ENCODE measurements at regions not wholly inside any gene's neighbourhood (a gene's known extent, or its start where the extent isn't known, plus 50 kb on each side); places are given as distances from the start of the nearest gene placed in this dataset.

DNA sequence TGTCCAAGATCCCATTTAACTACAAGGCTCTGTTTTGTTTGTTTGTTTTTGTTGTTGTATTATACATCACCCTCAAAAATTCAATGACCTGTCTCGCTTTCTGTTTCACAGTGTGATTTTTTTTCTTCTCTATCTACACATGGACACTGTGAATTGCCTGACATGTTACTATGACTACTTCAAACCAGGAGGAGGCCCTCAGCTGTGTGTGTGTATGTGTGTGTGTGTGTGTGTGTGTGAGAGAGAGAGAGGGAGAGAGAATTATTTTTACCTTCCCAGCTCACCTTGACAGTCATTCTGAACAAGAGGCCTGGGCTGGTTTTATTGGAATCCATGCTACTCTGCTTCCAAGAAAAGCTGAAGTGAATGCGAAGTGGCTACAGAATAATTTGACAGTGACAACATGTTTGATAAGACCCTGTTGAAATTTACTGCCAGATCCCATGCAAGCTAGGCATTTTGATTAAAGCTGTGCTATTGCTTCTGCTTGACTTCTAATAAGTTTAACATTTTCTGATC, 841.4 kb downstream of the NSUN3 start:
- H3K27me3 ChIP-seq, result no peaks in the 10 kb centered on the region
- TF ChIP-seq, protein P1, sequence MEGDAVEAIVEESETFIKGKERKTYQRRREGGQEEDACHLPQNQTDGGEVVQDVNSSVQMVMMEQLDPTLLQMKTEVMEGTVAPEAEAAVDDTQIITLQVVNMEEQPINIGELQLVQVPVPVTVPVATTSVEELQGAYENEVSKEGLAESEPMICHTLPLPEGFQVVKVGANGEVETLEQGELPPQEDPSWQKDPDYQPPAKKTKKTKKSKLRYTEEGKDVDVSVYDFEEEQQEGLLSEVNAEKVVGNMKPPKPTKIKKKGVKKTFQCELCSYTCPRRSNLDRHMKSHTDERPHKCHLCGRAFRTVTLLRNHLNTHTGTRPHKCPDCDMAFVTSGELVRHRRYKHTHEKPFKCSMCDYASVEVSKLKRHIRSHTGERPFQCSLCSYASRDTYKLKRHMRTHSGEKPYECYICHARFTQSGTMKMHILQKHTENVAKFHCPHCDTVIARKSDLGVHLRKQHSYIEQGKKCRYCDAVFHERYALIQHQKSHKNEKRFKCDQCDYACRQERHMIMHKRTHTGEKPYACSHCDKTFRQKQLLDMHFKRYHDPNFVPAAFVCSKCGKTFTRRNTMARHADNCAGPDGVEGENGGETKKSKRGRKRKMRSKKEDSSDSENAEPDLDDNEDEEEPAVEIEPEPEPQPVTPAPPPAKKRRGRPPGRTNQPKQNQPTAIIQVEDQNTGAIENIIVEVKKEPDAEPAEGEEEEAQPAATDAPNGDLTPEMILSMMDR (IDR thresholded peaks at IDR 0.05), result no peak
- H3K4me1 ChIP-seq, result no peaks in the 10 kb centered on the region
- intact Hi-C loops (cut with DNase I), result no loop called here
- WGBS, 2 donors, result 43 to 54% methylated on average over 2 of the region's 2 CpGs
- ATAC-seq (peak in 2 of 8 donors; percentile 14 to 30), DNase-seq (no peak)
- H3K9me3 ChIP-seq, result no peaks in the 10 kb centered on the region
- H3K27ac ChIP-seq, result no peak overlapping the region
- no peaks in the 10 kb centered on the region for H3K36me3 ChIP-seq
- no peak overlapping the region for H3K4me3 ChIP-seq

DNA sequence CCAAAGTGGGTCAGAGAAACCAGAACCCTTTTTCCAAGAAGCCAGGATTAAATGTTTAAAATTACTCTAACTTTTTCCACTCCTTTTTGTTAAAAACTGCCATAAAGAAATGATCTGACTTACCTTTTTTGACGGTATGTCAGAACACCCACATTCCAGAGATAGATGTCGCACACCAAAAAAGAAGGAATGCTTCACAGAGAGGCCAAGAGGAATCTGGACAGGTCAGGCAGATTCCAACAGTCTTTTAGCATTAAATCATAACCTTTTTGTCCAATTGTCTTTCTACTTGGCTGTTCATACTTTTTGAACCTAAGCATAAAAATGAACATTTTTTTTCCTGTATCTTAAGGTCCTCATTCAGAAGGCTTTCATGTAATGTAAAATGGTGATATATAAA, 846.9 kb downstream of the NSUN3 start:
- Histone ChIP-seq H3K9me3 (no peaks in the 10 kb centered on the region), H3K36me3 (no peaks in the 10 kb centered on the region), H3K4me3 (no peak overlapping the region), H3K27ac (no peak overlapping the region), H3K4me1 (no peaks in the 10 kb centered on the region), H3K27me3 (no peaks in the 10 kb centered on the region)
- TF ChIP-seq, protein P1 (IDR thresholded peaks at IDR 0.05), result no peak
- ATAC-seq (no peak), DNase-seq (no peak)
- WGBS, 2 donors, result 67 to 77% methylated on average over 2 of the region's 2 CpGs
- intact Hi-C loops (cut with DNase I), result no loop called here

DNA sequence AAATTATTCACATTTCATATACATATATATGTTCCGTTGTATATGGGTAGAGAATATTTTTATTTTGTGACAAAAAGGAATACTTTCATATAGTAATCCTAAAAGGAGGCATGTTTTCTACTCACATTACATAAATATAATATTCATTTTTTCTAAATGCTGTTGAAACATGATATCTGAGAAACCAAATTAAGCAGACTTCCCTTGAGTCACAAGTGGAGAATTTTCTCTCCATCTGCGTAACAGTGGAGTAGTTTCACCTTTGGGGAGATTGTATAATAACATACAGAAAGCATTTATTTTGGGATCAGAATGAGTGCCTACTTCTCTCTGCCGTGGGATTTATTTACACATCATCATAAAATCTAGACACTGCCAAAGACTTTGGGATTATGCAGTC, 849.8 kb downstream of the NSUN3 start:
- Histone ChIP-seq H3K36me3 (no peaks in the 10 kb centered on the region), H3K9me3 (no peaks in the 10 kb centered on the region), H3K27me3 (no peaks in the 10 kb centered on the region), H3K27ac (no peak overlapping the region), H3K4me3 (no peak overlapping the region), H3K4me1 (no peaks in the 10 kb centered on the region)
- ATAC-seq, result no peak
- TF ChIP-seq, protein P1 (IDR thresholded peaks at IDR 0.05), result no peak
- 75 to 86% methylated on average over 3 of the region's 3 CpGs for WGBS, 2 donors
- DNase-seq, result no peak
- intact Hi-C loops (cut with DNase I), result no loop called here

DNA sequence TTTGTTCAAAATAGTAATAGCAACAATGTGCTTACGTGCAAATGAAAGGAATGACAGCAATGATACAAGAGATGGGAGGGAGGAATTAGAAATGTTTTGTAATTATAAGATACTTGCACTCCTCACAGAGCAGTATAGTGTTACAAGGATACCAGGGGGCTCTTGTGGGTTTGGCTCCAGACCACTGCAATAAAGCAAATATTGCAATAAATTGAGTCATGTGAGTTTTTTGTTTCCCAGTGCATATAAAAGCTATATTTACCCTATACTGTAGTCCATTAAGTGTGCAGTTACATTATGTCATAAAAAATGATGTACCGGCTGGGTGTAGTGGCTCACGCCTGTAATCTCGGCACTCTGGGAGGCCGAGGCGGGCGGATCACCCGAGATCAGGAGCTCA, 864.3 kb downstream of the NSUN3 start:
- no peaks in the 10 kb centered on the region for H3K27me3 ChIP-seq
- intact Hi-C loops (cut with DNase I), result loop anchor here in 1 of 10 donors (10.0 kb wide), 1 partner anchor 62 kb away; no protein-coding TSS in a partner anchor
- DNase-seq, result no peak

More for the DNA sequence above, 864.3 kb downstream of the NSUN3 start:
- Histone ChIP-seq H3K4me3 (no peak overlapping the region), H3K27ac (no peak overlapping the region), H3K9me3 (no peaks in the 10 kb centered on the region), H3K36me3 (no peaks in the 10 kb centered on the region), H3K4me1 (no peaks in the 10 kb centered on the region)
- TF ChIP-seq, protein P1 (IDR thresholded peaks at IDR 0.05), result no peak
- ATAC-seq, result no peak
- 90 to 91% methylated on average over 8 of the region's 8 CpGs for WGBS, 2 donors

All from heart right ventricle (tissue), 16 donors.